Fibroblast of mammary gland (primary cell): ENCODE measurements at regions not wholly inside any gene's neighbourhood (a gene's known extent, or its start where the extent isn't known, plus 50 kb on each side); places are given as distances from the start of the nearest gene placed in this dataset.

Source experiments
- DNase-seq: peaks from one replicate; pipeline ENCODE4 v3.0.0-alpha.2; 2010; ENCODE audit warnings: low read depth
- H3K4me3 ChIP-seq: 2 replicates; pipeline ENCODE4 v1.5.1; 2011; ENCODE audit warnings: low read depth, mild to moderate bottlenecking, low read length, moderate library complexity; ENCODE audit not compliant: control insufficient read depth
- TF ChIP-seq, protein P1 (sequence below): conservative IDR thresholded peaks from 2 replicates; pipeline ENCODE4 v1.5.1; 2011; ENCODE audit warnings: low read depth, low read length, inconsistent platforms; ENCODE audit not compliant: control insufficient read depth, insufficient read depth

DNA sequence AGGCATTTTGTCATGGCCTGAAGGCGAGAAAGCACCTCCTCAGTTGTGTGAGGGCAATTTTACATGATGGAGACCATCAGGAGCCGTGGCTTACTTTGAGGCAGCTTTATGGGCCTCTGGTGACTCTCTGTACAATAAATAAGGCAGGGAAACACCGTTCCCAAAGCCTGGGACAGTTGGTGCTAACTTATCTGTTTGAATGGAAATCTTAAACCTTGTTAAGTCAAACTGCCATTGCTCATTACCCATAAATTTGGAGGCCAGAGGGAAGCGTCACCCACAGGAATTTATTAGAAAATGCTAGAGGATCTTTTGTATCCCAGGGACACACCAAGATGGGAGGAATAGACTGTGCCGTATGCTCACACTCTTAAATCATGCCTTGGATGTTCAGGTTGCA lies 1156.9 kb downstream of the BRD1 start:
- TF ChIP-seq, protein P1, sequence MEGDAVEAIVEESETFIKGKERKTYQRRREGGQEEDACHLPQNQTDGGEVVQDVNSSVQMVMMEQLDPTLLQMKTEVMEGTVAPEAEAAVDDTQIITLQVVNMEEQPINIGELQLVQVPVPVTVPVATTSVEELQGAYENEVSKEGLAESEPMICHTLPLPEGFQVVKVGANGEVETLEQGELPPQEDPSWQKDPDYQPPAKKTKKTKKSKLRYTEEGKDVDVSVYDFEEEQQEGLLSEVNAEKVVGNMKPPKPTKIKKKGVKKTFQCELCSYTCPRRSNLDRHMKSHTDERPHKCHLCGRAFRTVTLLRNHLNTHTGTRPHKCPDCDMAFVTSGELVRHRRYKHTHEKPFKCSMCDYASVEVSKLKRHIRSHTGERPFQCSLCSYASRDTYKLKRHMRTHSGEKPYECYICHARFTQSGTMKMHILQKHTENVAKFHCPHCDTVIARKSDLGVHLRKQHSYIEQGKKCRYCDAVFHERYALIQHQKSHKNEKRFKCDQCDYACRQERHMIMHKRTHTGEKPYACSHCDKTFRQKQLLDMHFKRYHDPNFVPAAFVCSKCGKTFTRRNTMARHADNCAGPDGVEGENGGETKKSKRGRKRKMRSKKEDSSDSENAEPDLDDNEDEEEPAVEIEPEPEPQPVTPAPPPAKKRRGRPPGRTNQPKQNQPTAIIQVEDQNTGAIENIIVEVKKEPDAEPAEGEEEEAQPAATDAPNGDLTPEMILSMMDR: no peak
- DNase-seq: no peak
- no peak overlapping the region for H3K4me3 ChIP-seq

DNA sequence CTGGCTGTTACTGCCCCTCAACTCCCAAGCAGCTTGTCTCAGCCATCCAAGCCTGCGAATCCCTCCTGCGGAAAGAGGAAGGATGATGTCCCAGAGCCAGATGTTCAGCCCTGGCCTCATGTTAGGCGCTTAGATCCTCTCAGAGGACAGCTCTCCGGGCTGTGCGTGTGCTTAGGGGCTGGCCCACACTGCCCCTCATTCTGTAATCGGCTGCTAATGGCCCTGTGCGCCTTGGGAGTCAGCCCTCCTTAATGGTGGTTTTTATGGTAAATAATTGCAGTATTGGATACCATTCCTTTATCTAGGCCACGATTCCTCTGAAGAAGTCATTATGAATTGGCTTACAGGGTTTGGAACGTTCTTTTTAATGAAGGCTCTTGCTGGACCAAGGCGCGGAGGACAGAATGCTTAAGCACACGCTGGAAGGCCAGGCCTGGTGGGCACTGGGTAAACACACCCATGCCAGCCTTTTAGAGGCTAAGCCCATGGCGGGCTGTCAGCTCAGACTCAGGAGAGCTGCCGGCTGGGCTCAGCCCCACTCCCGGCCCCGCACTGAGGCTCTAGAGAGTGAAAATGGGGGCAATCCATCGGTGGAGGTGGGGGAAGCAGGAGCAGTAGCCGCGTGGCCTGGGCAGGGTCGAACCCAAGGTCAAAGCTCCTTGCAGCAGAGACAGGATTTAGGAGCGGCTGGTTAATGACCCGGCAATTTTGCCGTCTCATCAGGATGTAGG lies 1157.5 kb downstream of the BRD1 start:
- TF ChIP-seq, protein P1: no peak
- no peak for DNase-seq
- H3K4me3 ChIP-seq: no peak overlapping the region

DNA sequence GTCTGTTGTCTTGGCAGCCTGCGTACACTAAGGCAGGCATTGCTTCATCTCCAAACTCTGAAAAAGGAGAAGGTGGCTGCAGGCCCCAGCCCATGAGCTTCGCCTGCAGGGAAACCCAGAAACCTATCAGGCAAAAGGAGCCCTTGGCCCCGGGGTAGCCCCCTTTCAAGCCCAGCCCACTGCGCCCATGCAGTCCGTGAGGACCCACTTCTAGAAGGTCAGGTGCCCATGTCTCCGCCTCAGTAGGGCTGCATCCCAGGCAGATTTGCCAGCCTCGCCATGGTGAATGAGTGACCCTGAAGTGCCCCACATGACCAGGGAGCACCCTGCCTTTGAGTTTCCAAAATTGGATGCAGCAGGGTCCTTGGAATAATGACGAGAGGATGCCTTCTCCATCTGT lies 1158.4 kb downstream of the BRD1 start:
- TF ChIP-seq, protein P1: no peak
- no peak overlapping the region for H3K4me3 ChIP-seq
- no peak for DNase-seq

DNA sequence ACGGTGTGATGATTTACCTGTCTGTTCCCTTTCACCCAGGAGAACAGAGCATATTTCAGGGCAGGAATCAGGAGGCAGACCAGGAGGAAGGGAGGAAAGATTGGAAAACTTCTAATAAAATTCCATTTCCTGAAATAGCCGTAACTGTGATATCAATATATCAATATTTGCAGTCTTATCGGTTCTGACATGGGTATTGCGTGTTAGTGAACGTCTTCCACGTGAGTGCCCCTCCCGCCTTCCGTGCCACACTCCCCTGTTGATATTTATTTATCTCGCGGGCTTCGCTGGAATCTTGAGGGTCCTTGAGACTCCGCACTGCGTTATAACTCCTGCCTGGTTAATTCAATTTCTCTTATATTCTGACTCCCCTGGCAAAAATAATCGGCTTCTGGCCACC lies 1160.4 kb downstream of the BRD1 start:
- TF ChIP-seq, protein P1: no peak
- no peak overlapping the region for H3K4me3 ChIP-seq
- DNase-seq: no peak

DNA sequence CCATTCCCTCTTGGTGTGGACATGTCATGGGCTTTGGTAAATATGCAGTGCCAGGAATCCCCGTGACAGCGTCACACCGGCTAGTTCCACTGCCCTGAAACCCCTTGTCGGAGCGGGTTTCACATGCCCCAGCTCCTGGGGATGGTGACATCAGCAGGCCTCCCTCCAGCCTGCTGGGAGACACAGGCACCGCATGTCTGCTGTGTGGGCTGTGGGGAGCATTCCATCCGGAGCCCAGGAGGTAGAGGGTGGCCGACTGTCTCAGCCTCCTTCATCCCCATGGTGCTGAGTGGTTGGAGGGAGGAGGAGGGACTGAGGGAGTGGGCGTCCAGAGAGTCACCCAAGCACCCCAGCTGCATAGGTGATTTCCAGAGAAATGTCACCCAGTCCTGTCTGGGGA lies 1161.1 kb downstream of the BRD1 start:
- TF ChIP-seq, protein P1: no peak
- H3K4me3 ChIP-seq: no peak overlapping the region
- DNase-seq: no peak

DNA sequence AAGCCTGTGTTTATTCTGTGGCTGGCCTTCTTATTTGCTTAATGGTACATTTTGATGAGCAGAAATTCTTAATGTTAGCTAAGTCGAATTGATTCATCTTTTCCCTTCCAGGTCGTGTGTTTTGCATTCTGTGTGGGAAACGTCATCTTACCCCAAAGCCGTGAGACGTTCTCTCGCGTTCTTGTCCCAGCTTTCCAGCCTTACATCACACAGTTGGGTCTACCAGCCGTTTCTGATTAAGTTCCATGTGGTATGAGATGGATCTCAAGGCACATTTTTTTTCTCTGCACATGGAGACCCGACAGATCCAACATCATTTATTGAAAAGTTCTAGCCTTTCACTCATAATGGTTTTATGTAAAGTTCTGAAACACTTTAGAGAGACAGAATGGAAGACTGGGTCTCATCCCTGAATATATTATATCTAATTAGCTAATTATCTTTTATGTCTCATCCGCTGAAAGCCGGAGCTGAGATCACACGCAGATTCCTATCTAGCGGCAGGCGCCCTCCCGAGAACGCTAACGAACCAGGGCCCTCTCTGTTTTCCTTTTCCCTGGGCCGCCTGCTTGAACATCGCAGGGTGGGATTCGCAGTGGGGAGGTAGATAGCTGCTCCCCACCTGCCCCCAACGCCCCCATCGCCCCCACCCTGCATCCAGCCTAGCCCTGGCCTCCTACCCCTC lies 1162.2 kb downstream of the BRD1 start:
- H3K4me3 ChIP-seq: no peak overlapping the region
- TF ChIP-seq, protein P1: no peak
- no peak for DNase-seq
